IMR-90 (cell line): ENCODE measurements at regions not wholly inside any gene's neighbourhood (a gene's known extent, or its start where the extent isn't known, plus 50 kb on each side); places are given as distances from the start of the nearest gene placed in this dataset.
A peak's percentile ranks its signal among the peaks of the same experiment; 100 is the strongest.

Experiments used
- ATAC-seq: fragments of 200-7000 bp; cut with Tn5 transposase; 2 replicates; pipeline ENCODE4 v1.9.1; 2020; ENCODE audit warnings: low read depth, mild to moderate bottlenecking, moderate library complexity
- BruUV-seq: library from RNA; stranded (reverse); fragments of 400-500 nt; replicated peaks from 2 replicates; lab custom pipeline; 2021; lab: Mats Ljungman, UMichigan
- CTCF ChIA-PET: fragments of 300-600 bp; formaldehyde crosslinking; extraction: SDS; loops from one replicate; lab custom pipeline; 2021; ENCODE audit warnings: antibody characterized with exemption; lab: Yijun Ruan, JAX
- POLR2A ChIA-PET: fragments of 300-600 bp; sonication (Branson Sonifier 250); formaldehyde crosslinking; loops from one replicate; lab custom pipeline; 2022; ENCODE audit warnings: antibody characterized with exemption; ENCODE audit not compliant: unreplicated experiment; lab: Charles Lee
- DNase-seq: peaks from one replicate; pipeline ENCODE4 v3.0.0; 2013
- H2AFZ ChIP-seq: replicated peaks from 2 replicates; pipeline ENCODE3; 2013; ENCODE audit warnings: low read length, mild to moderate bottlenecking; ENCODE audit not compliant: poor library complexity
- H2AK5ac ChIP-seq: 2 replicates; pipeline ENCODE4 v1.6.1; 2013; ENCODE audit warnings: low read depth, low read length, inconsistent platforms
- H2AK9ac ChIP-seq: replicated peaks from 2 replicates; pipeline ENCODE3; 2013; ENCODE audit warnings: mild to moderate bottlenecking, low read depth, low read length, moderate library complexity; ENCODE audit not compliant: poor library complexity
- H2BK120ac ChIP-seq: 2 replicates; pipeline ENCODE4 v1.6.1; 2013; ENCODE audit warnings: low read depth, low read length, inconsistent platforms
- H2BK15ac ChIP-seq: 3 replicates; pipeline ENCODE4 v1.6.1; 2013; ENCODE audit warnings: low read depth, low read length, inconsistent platforms
- H2BK20ac ChIP-seq: 2 replicates; pipeline ENCODE4 v1.6.1; 2013; ENCODE audit warnings: low read depth, mild to moderate bottlenecking, inconsistent platforms, low read length, moderate library complexity
- H2BK5ac ChIP-seq: 2 replicates; pipeline ENCODE4 v1.6.1; 2013; ENCODE audit warnings: mild to moderate bottlenecking, low read depth, low read length, inconsistent platforms; ENCODE audit not compliant: poor library complexity, severe bottlenecking
- H3K14ac ChIP-seq: replicated peaks from 2 replicates; pipeline ENCODE4 v1.6.1; 2013; ENCODE audit warnings: low read depth, low read length, inconsistent platforms
- H3K18ac ChIP-seq: 2 replicates; pipeline ENCODE4 v1.6.1; 2013; ENCODE audit warnings: low read depth, low read length, control low read depth
- H3K23ac ChIP-seq: 2 replicates; pipeline ENCODE4 v1.6.1; 2013; ENCODE audit warnings: low read depth, low read length, inconsistent platforms
- H3K27ac ChIP-seq: 2 replicates; pipeline ENCODE4 v1.5.1; 2013; ENCODE audit warnings: mild to moderate bottlenecking, control low read depth, low read length; ENCODE audit not compliant: insufficient read depth
- H3K27me3 ChIP-seq: 2 replicates; pipeline ENCODE4 v1.6.1; 2013; ENCODE audit warnings: low read length; ENCODE audit not compliant: control insufficient read depth, insufficient read depth
- H3K36me3 ChIP-seq: 2 replicates; pipeline ENCODE4 v1.6.1; 2013; ENCODE audit warnings: low read length, mixed read lengths; ENCODE audit not compliant: control insufficient read depth, insufficient read depth
- H3K4ac ChIP-seq: 2 replicates; pipeline ENCODE4 v1.6.1; 2013; ENCODE audit warnings: low read depth, low read length, inconsistent platforms
- H3K4me1 ChIP-seq: 2 replicates; pipeline ENCODE4 v1.6.1; 2013; ENCODE audit warnings: low read length, mixed read lengths; ENCODE audit not compliant: control insufficient read depth, insufficient read depth
- H3K4me2 ChIP-seq: 2 replicates; pipeline ENCODE4 v1.6.1; 2013; ENCODE audit warnings: low read depth, mild to moderate bottlenecking, control low read depth, low read length, moderate library complexity
- H3K4me3 ChIP-seq: 2 replicates; pipeline ENCODE4 v1.5.1; 2013; ENCODE audit warnings: low read depth, mild to moderate bottlenecking, control low read depth, low read length, moderate library complexity; ENCODE audit not compliant: insufficient read depth
- H3K56ac ChIP-seq: 2 replicates; pipeline ENCODE4 v1.6.1; 2013; ENCODE audit warnings: low read length, inconsistent platforms; ENCODE audit not compliant: insufficient read depth; ENCODE audit errors: extremely low read depth
- H3K79me1 ChIP-seq, 2 experiments: 2 replicates each; pipeline ENCODE4 v1.6.1; 2013; ENCODE audit warnings: low read length in 2 of 2, inconsistent platforms in 1 of 2, low read depth in 1 of 2
- H3K9ac ChIP-seq: 2 replicates; pipeline ENCODE4 v1.6.1; 2013; ENCODE audit warnings: low read depth, low read length, control low read depth
- H3K9me1 ChIP-seq: 2 replicates; pipeline ENCODE4 v1.6.1; 2013; ENCODE audit warnings: low read length, inconsistent platforms; ENCODE audit not compliant: insufficient read depth
- H3K9me3 ChIP-seq: 2 replicates; pipeline ENCODE4 v1.6.1; 2013; ENCODE audit warnings: low read length; ENCODE audit not compliant: control insufficient read depth, insufficient read depth
- H4K20me1 ChIP-seq: 2 replicates; pipeline ENCODE4 v1.6.1; 2013; ENCODE audit warnings: low read length, inconsistent platforms; ENCODE audit not compliant: insufficient read depth
- H4K5ac ChIP-seq: 2 replicates; pipeline ENCODE4 v1.6.1; 2013; ENCODE audit warnings: mild to moderate bottlenecking, low read depth, low read length, control low read depth
- H4K8ac ChIP-seq, 2 experiments: 2 replicates each; pipeline ENCODE4 v1.6.1; 2013; ENCODE audit warnings: low read depth in 2 of 2, low read length in 2 of 2, control low read depth in 1 of 2, inconsistent platforms in 1 of 2
- H4K91ac ChIP-seq: 2 replicates; pipeline ENCODE4 v1.6.1; 2013; ENCODE audit warnings: low read depth, low read length, inconsistent platforms; ENCODE audit not compliant: insufficient read depth
- BHLHE40 ChIP-seq: fragments of 150-350 bp; IDR thresholded peaks from 2 replicates; pipeline ENCODE4 v1.6.1; 2016; ENCODE audit warnings: mild to moderate bottlenecking, low read depth, low read length
- CHD1 ChIP-seq: IDR thresholded peaks from 2 replicates; pipeline ENCODE4 v1.6.1; 2012; ENCODE audit warnings: low read depth, low read length, improper control_type of control experiment
- ELK1 ChIP-seq: fragments of 150-350 bp; IDR thresholded peaks from 2 replicates; pipeline ENCODE4 v1.6.1; 2016; ENCODE audit warnings: low read depth, mild to moderate bottlenecking, low read length, moderate library complexity, borderline replicate concordance
- FOS ChIP-seq: fragments of 150-350 bp; IDR thresholded peaks from 2 replicates; pipeline ENCODE4 v1.6.1; 2016; ENCODE audit warnings: low read depth, low read length
- MAFK ChIP-seq: IDR thresholded peaks from 2 replicates; pipeline ENCODE4 v1.6.1; 2012; ENCODE audit warnings: low read depth, low read length, improper control_type of control experiment
- MAZ ChIP-seq: IDR thresholded peaks from 2 replicates; pipeline ENCODE4 v1.6.1; 2012; ENCODE audit warnings: low read depth, mild to moderate bottlenecking, low read length, improper control_type of control experiment, moderate library complexity, borderline replicate concordance
- MXI1 ChIP-seq: IDR thresholded peaks from 2 replicates; pipeline ENCODE4 v1.6.1; 2012; ENCODE audit warnings: low read depth, mild to moderate bottlenecking, low read length, moderate library complexity, borderline replicate concordance
- POLR2A ChIP-seq: IDR thresholded peaks from 2 replicates; pipeline ENCODE4 v1.6.1; 2012; ENCODE audit warnings: mild to moderate bottlenecking, low read depth, low read length
- RAD21 ChIP-seq: IDR thresholded peaks from 2 replicates; pipeline ENCODE4 v1.6.1; 2012; ENCODE audit warnings: low read length, improper control_type of control experiment
- RCOR1 ChIP-seq: IDR thresholded peaks from 2 replicates; pipeline ENCODE4 v1.6.1; 2012; ENCODE audit warnings: mild to moderate bottlenecking, low read length, improper control_type of control experiment; ENCODE audit not compliant: insufficient replicate concordance
- RFX5 ChIP-seq: IDR thresholded peaks from 2 replicates; pipeline ENCODE4 v1.8.0; 2012; ENCODE audit warnings: low read depth, mild to moderate bottlenecking, low read length, moderate library complexity
- SMC3 ChIP-seq: fragments of 150-350 bp; IDR thresholded peaks from 2 replicates; pipeline ENCODE4 v1.6.1; 2016; ENCODE audit warnings: low read depth, mild to moderate bottlenecking, antibody characterized with exemption, low read length, moderate library complexity
- WGBS, 2 experiments: methylation state at CpG; one replicate each; pipeline versions ENCODE4 v1.1.5 to v1.1.7; 2013; ENCODE audit warnings: missing lambda C conversion rate in 2 of 2; ENCODE audit not compliant: insufficient read length in 1 of 2; ENCODE audit errors: extremely low coverage in 2 of 2; 5-methylcytosine and 5-hydroxymethylcytosine counted together
- dilution Hi-C: fragments of 300-500 bp; cut with HindIII; formaldehyde crosslinking; loops from one replicate; pipeline ENCODE4 v1.14.3; 2018; ENCODE audit warnings: low sequenced_read_pairs; ENCODE audit not compliant: unreplicated experiment
- in situ Hi-C: fragments of 300-500 bp; cut with MboI; formaldehyde crosslinking; loops from 3 replicates; pipeline ENCODE4 v1.14.3; 2019; ENCODE audit warnings: low sequenced_read_pairs, inconsistent platforms, mixed read lengths
- intact Hi-C: fragments of 100-400 bp; cut with micrococcal nuclease; formaldehyde crosslinking; loops from 2 replicates; pipeline ENCODE4 v1.10.0; 2022
- TF ChIP-seq, protein P1 (sequence below): conservative IDR thresholded peaks from 2 replicates; pipeline ENCODE4 v1.5.1; 2012; ENCODE audit warnings: mild to moderate bottlenecking, low read depth, low read length, improper control_type of control experiment
- TF ChIP-seq, protein P2 (sequence below): fragments of 150-350 bp; IDR thresholded peaks from 2 replicates; pipeline ENCODE4 v1.6.1; 2017; ENCODE audit warnings: mild to moderate bottlenecking, antibody characterized with exemption, low read length, low read depth

- H3K56ac ChIP-seq = no peak overlapping the region
- no peak overlapping the region for H2BK120ac ChIP-seq
- no peak overlapping the region for H3K4me3 ChIP-seq
- H3K4ac ChIP-seq = no peak overlapping the region
- no peaks in the 10 kb centered on the region for H3K9me3 ChIP-seq
- peak; percentile 43 for DNase-seq
- no peak overlapping the region for H3K4me2 ChIP-seq
- no peak overlapping the region for H4K5ac ChIP-seq
- no peak overlapping the region for H3K27ac ChIP-seq
- H3K18ac ChIP-seq = no peak overlapping the region
- no TSS peak for BruUV-seq
- H4K20me1 ChIP-seq = no peaks in the 10 kb centered on the region
- dilution Hi-C loops (no loop called here), intact Hi-C loops (no loop called here), in situ Hi-C loops (no loop called here)
- H2AK9ac ChIP-seq = no peak overlapping the region
- no peaks in the 10 kb centered on the region for H3K9me1 ChIP-seq
- TF ChIP-seq MAFK (no peak), MAZ (no peak), BHLHE40 (no peak), RCOR1 (no peak), ELK1 (no peak), RAD21 (no peak), FOS (no peak), MXI1 (no peak), CHD1 (no peak), POLR2A (no peak), SMC3 (no peak), RFX5 (no peak)
- TF ChIP-seq, protein P1, sequence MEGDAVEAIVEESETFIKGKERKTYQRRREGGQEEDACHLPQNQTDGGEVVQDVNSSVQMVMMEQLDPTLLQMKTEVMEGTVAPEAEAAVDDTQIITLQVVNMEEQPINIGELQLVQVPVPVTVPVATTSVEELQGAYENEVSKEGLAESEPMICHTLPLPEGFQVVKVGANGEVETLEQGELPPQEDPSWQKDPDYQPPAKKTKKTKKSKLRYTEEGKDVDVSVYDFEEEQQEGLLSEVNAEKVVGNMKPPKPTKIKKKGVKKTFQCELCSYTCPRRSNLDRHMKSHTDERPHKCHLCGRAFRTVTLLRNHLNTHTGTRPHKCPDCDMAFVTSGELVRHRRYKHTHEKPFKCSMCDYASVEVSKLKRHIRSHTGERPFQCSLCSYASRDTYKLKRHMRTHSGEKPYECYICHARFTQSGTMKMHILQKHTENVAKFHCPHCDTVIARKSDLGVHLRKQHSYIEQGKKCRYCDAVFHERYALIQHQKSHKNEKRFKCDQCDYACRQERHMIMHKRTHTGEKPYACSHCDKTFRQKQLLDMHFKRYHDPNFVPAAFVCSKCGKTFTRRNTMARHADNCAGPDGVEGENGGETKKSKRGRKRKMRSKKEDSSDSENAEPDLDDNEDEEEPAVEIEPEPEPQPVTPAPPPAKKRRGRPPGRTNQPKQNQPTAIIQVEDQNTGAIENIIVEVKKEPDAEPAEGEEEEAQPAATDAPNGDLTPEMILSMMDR = no peak
- TF ChIP-seq, protein P2, sequence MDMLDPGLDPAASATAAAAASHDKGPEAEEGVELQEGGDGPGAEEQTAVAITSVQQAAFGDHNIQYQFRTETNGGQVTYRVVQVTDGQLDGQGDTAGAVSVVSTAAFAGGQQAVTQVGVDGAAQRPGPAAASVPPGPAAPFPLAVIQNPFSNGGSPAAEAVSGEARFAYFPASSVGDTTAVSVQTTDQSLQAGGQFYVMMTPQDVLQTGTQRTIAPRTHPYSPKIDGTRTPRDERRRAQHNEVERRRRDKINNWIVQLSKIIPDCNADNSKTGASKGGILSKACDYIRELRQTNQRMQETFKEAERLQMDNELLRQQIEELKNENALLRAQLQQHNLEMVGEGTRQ = no peak
- H3K79me1 ChIP-seq = no peaks in the 10 kb centered on the region
- ChIA-PET POLR2A (no interaction called here), CTCF (interaction anchor here (0.9 kb wide), 1 partner anchor 13 kb away, joined by 3 read pairs; no protein-coding TSS in a partner anchor)
- H2AFZ ChIP-seq = no peak overlapping the region
- H3K4me1 ChIP-seq = peaks cover 5% of the 10 kb centered on the region; the same call in 1 of the 2 replicates
- H4K91ac ChIP-seq = no peak overlapping the region
- no peak overlapping the region for H2BK15ac ChIP-seq
- no peak overlapping the region for H4K8ac ChIP-seq
- no peak overlapping the region for H3K9ac ChIP-seq
- no peak overlapping the region for H2BK5ac ChIP-seq
- H2AK5ac ChIP-seq = no peak overlapping the region
- H3K27me3 ChIP-seq = peaks cover 7% of the 10 kb centered on the region; the same call in 1 of the 2 replicates
- H3K36me3 ChIP-seq = no peaks in the 10 kb centered on the region
- H3K14ac ChIP-seq = no peak overlapping the region
- H3K23ac ChIP-seq = no peak overlapping the region
- no CpG with 5 or more reads among the region's 2 CpGs for WGBS, 2 experiments
- H2BK20ac ChIP-seq = no peak overlapping the region
- ATAC-seq = peak; percentile 81
Observed at GRCh38 chr7:106966121-106966520, 78.4 kb upstream of the PRKAR2B start.
